ENCODE measurements at regions not wholly inside any gene's neighbourhood (a gene's known extent, or its start where the extent isn't known, plus 50 kb on each side); places are given as distances from the start of the nearest gene placed in this dataset.

- TF ChIP-seq TCF4 (CRISPR knock-in tag; IDR thresholded peaks at IDR 0.05; ENCODE audit: borderline replicate concordance) (no peak), CSDC2 (CRISPR knock-in tag; IDR thresholded peaks at IDR 0.05) (no peak), ZFP3 (CRISPR knock-in tag; IDR thresholded peaks at IDR 0.05) (no peak), BACH2 (CRISPR knock-in tag; IDR thresholded peaks at IDR 0.05; ENCODE audit: borderline replicate concordance) (no peak), OSR1 (CRISPR knock-in tag; IDR thresholded peaks at IDR 0.05) (no peak), ARNTL (CRISPR knock-in tag; IDR thresholded peaks at IDR 0.05; ENCODE audit: borderline replicate concordance, low read depth) (no peak), ISL1 (CRISPR knock-in tag; IDR thresholded peaks at IDR 0.05) (no peak), ZFP30 (CRISPR knock-in tag; IDR thresholded peaks at IDR 0.05) (no peak), TSHZ2 (CRISPR knock-in tag; IDR thresholded peaks at IDR 0.05) (no peak), ESRRG (CRISPR knock-in tag; IDR thresholded peaks at IDR 0.05) (no peak), GLIS3 (CRISPR knock-in tag; IDR thresholded peaks at IDR 0.05) (no peak), TOX (CRISPR knock-in tag; IDR thresholded peaks at IDR 0.05; ENCODE audit: borderline replicate concordance) (no peak), PPARA (CRISPR knock-in tag; IDR thresholded peaks at IDR 0.05; ENCODE audit: borderline replicate concordance) (no peak)
- TF ChIP-seq, protein P1, sequence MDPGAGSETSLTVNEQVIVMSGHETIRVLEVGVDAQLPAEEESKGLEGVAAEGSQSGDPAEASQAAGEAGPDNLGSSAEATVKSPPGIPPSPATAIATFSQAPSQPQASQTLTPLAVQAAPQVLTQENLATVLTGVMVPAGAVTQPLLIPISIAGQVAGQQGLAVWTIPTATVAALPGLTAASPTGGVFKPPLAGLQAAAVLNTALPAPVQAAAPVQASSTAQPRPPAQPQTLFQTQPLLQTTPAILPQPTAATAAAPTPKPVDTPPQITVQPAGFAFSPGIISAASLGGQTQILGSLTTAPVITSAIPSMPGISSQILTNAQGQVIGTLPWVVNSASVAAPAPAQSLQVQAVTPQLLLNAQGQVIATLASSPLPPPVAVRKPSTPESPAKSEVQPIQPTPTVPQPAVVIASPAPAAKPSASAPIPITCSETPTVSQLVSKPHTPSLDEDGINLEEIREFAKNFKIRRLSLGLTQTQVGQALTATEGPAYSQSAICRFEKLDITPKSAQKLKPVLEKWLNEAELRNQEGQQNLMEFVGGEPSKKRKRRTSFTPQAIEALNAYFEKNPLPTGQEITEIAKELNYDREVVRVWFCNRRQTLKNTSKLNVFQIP (CRISPR knock-in tag; IDR thresholded peaks at IDR 0.05; ENCODE audit: borderline replicate concordance, low read depth), result no peak
- TF ChIP-seq, protein P2, sequence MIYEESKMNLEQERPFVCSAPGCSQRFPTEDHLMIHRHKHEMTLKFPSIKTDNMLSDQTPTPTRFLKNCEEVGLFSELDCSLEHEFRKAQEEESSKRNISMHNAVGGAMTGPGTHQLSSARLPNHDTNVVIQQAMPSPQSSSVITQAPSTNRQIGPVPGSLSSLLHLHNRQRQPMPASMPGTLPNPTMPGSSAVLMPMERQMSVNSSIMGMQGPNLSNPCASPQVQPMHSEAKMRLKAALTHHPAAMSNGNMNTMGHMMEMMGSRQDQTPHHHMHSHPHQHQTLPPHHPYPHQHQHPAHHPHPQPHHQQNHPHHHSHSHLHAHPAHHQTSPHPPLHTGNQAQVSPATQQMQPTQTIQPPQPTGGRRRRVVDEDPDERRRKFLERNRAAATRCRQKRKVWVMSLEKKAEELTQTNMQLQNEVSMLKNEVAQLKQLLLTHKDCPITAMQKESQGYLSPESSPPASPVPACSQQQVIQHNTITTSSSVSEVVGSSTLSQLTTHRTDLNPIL (CRISPR knock-in tag; IDR thresholded peaks at IDR 0.05; ENCODE audit: low read depth), result no peak
- ATAC-seq, result no peak
Measured at GRCh38 chr18:61001138-61001537, 332.1 kb upstream of the CDH20 start.

GRCh38 chr18:61006687-61007224 is 326.5 kb upstream of the CDH20 start:
- TF ChIP-seq TCF4 (CRISPR knock-in tag; IDR thresholded peaks at IDR 0.05; ENCODE audit: borderline replicate concordance), result no peak
- no peak for TF ChIP-seq TSHZ2 (CRISPR knock-in tag; IDR thresholded peaks at IDR 0.05)
- no peak for TF ChIP-seq ZNF70 (CRISPR knock-in tag; IDR thresholded peaks at IDR 0.05)
- no peak for TF ChIP-seq TOX (CRISPR knock-in tag; IDR thresholded peaks at IDR 0.05; ENCODE audit: borderline replicate concordance)
- TF ChIP-seq ZFP30 (CRISPR knock-in tag; IDR thresholded peaks at IDR 0.05), result no peak
- TF ChIP-seq ARNTL (CRISPR knock-in tag; IDR thresholded peaks at IDR 0.05; ENCODE audit: borderline replicate concordance, low read depth), result no peak
- TF ChIP-seq, protein P3, sequence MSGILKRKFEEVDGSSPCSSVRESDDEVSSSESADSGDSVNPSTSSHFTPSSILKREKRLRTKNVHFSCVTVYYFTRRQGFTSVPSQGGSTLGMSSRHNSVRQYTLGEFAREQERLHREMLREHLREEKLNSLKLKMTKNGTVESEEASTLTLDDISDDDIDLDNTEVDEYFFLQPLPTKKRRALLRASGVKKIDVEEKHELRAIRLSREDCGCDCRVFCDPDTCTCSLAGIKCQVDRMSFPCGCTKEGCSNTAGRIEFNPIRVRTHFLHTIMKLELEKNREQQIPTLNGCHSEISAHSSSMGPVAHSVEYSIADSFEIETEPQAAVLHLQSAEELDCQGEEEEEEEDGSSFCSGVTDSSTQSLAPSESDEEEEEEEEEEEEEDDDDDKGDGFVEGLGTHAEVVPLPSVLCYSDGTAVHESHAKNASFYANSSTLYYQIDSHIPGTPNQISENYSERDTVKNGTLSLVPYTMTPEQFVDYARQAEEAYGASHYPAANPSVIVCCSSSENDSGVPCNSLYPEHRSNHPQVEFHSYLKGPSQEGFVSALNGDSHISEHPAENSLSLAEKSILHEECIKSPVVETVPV (CRISPR knock-in tag; IDR thresholded peaks at IDR 0.05), result no peak
- TF ChIP-seq, protein P1 (CRISPR knock-in tag; IDR thresholded peaks at IDR 0.05; ENCODE audit: borderline replicate concordance, low read depth), result no peak
- TF ChIP-seq PPARA (CRISPR knock-in tag; IDR thresholded peaks at IDR 0.05; ENCODE audit: borderline replicate concordance), result no peak
- no peak for TF ChIP-seq SNAI2 (CRISPR knock-in tag; IDR thresholded peaks at IDR 0.05)
- no peak for TF ChIP-seq OSR1 (CRISPR knock-in tag; IDR thresholded peaks at IDR 0.05)
- TF ChIP-seq ESRRG (CRISPR knock-in tag; IDR thresholded peaks at IDR 0.05), result no peak
- TF ChIP-seq ZC3H10 (CRISPR knock-in tag; IDR thresholded peaks at IDR 0.05), result no peak
- no peak for TF ChIP-seq RARB (CRISPR knock-in tag; IDR thresholded peaks at IDR 0.05)
- no peak for TF ChIP-seq BACH2 (CRISPR knock-in tag; IDR thresholded peaks at IDR 0.05; ENCODE audit: borderline replicate concordance)
- TF ChIP-seq PATZ1 (CRISPR knock-in tag; IDR thresholded peaks at IDR 0.05; ENCODE audit: borderline replicate concordance), result no peak
- TF ChIP-seq, protein P2 (CRISPR knock-in tag; IDR thresholded peaks at IDR 0.05; ENCODE audit: low read depth), result no peak
- no peak for TF ChIP-seq ISL1 (CRISPR knock-in tag; IDR thresholded peaks at IDR 0.05)
- ATAC-seq, result no peak

All from SK-N-SH treated with all-trans-retinoic acid at 6 μM for 48 hours (cell line).